ENCODE measurements at regions not wholly inside any gene's neighbourhood (a gene's known extent, or its start where the extent isn't known, plus 50 kb on each side); places are given as distances from the start of the nearest gene placed in this dataset.

DNA sequence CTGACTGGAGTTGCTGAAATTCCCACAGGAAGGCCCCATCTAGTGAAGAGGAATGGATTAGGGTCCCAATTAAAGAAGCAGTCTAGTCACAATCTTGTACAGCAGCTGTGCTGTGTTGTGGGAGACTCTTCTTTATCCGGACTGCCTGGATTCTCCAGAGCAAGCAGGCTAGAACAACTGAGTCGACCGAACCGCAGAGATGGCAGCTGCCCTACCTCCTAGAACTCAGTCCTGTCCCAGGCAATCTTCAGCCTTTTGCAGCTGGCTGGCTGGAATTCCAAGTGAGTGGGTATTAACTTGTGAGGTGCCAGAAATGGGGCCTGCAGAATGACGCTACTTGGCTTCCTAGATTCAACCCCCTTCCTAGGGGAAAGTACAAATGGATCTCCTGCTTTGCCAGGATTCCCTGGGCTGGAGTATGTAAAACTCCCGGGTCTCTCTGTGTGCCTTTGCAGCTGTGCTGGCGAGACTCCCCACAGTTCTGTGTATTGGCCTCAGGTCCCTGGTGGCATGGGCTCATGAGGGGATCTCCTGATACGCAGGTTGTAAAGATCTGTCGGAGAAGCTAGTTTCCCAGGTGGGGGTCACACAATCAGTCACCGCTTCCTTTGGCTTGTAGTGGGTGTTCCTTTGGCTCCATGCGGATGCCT lies 1952.6 kb upstream of the LRRTM1 start:
- CTCF ChIA-PET: interaction anchor here (0.5 kb wide), 1 partner anchor 111 kb away, joined by 3 read pairs; no protein-coding TSS in a partner anchor
- FAIRE-seq: no peak
- in situ Hi-C loops (cut with MboI): no loop called here

More for the DNA sequence above, 1952.6 kb upstream of the LRRTM1 start:
- no peak overlapping the region for H3K27ac ChIP-seq (ENCODE audit: control insufficient read depth, insufficient read depth)
- H4K20me1 ChIP-seq (ENCODE audit: control insufficient read depth, insufficient read depth): no peaks in the 10 kb centered on the region
- no TSS peak for BruUV-seq (replicated peaks)
- 41% methylated on average over 11 of the region's 11 CpGs for WGBS (ENCODE audit: insufficient coverage, insufficient replicate concordance, low lambda C conversion rate, missing lambda C conversion rate)
- H3K4me3 ChIP-seq: no peak overlapping the region
- RAD21 ChIA-PET (ENCODE audit: unreplicated experiment): no interaction called here
- no peak overlapping the region for H3K4me2 ChIP-seq (ENCODE audit: control insufficient read depth, insufficient read depth)
- no peaks in the 10 kb centered on the region for H3K36me3 ChIP-seq (ENCODE audit: control insufficient read depth in 2 of 2, insufficient read depth in 2 of 2, low read length in 1 of 2)
- H3K9me3 ChIP-seq (replicated peaks; ENCODE audit: control insufficient read depth, insufficient read depth, low read length): no peaks in the 10 kb centered on the region
- SMC1A ChIA-PET (ENCODE audit: uncharacterized antibody, unreplicated experiment): interaction anchor here (0.8 to 1.1 kb wide), 2 partner anchors 11 to 643 kb away, joined by 3 read pairs; no protein-coding TSS in a partner anchor
- POLR2A ChIA-PET: no interaction called here
- no peak for DNase-seq (ENCODE audit: low read depth, low spot score)
- ATAC-seq: no peak
- no peak overlapping the region for H2AFZ ChIP-seq (ENCODE audit: control insufficient read depth, low read depth, low read length)
- no peak overlapping the region for H3K9ac ChIP-seq (ENCODE audit: control insufficient read depth, insufficient read depth, low read length)
- H3K4me1 ChIP-seq (ENCODE audit: control insufficient read depth, insufficient read depth, low read length): no peaks in the 10 kb centered on the region
- TF ChIP-seq, protein P1, sequence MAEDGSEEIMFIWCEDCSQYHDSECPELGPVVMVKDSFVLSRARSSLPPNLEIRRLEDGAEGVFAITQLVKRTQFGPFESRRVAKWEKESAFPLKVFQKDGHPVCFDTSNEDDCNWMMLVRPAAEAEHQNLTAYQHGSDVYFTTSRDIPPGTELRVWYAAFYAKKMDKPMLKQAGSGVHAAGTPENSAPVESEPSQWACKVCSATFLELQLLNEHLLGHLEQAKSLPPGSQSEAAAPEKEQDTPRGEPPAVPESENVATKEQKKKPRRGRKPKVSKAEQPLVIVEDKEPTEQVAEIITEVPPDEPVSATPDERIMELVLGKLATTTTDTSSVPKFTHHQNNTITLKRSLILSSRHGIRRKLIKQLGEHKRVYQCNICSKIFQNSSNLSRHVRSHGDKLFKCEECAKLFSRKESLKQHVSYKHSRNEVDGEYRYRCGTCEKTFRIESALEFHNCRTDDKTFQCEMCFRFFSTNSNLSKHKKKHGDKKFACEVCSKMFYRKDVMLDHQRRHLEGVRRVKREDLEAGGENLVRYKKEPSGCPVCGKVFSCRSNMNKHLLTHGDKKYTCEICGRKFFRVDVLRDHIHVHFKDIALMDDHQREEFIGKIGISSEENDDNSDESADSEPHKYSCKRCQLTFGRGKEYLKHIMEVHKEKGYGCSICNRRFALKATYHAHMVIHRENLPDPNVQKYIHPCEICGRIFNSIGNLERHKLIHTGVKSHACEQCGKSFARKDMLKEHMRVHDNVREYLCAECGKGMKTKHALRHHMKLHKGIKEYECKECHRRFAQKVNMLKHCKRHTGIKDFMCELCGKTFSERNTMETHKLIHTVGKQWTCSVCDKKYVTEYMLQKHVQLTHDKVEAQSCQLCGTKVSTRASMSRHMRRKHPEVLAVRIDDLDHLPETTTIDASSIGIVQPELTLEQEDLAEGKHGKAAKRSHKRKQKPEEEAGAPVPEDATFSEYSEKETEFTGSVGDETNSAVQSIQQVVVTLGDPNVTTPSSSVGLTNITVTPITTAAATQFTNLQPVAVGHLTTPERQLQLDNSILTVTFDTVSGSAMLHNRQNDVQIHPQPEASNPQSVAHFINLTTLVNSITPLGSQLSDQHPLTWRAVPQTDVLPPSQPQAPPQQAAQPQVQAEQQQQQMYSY (CRISPR knock-in tag; IDR thresholded peaks at IDR 0.05): no peak
- TF ChIP-seq CREM (IDR thresholded peaks at IDR 0.05; ENCODE audit: low read depth) (no peak), NR2C2 (IDR thresholded peaks at IDR 0.05; ENCODE audit: borderline replicate concordance, control insufficient read depth, insufficient read length, low read depth) (no peak), NFXL1 (IDR thresholded peaks at IDR 0.05; ENCODE audit: borderline replicate concordance) (no peak), ZZZ3 (IDR thresholded peaks at IDR 0.05; ENCODE audit: control insufficient read depth, insufficient read length, low read depth) (no peak), BMI1 (IDR thresholded peaks at IDR 0.05; ENCODE audit: borderline replicate concordance) (no peak), PAX8 (IDR thresholded peaks at IDR 0.05) (no peak), NR2C1 (IDR thresholded peaks at IDR 0.05) (no peak), TAF1 (IDR thresholded peaks at IDR 0.05; ENCODE audit: borderline replicate concordance, low read depth, low read length) (no peak), MEF2B (IDR thresholded peaks at IDR 0.05; ENCODE audit: partially characterized antibody, poor library complexity, severe bottlenecking) (no peak), NBN (IDR thresholded peaks at IDR 0.05) (no peak), ASH2L (IDR thresholded peaks at IDR 0.05; ENCODE audit: borderline replicate concordance, low read depth) (no peak), MYB (IDR thresholded peaks at IDR 0.05; ENCODE audit: borderline replicate concordance, low read depth, low read length) (no peak), IRF4 (IDR thresholded peaks at IDR 0.05; ENCODE audit: low read depth, low read length) (no peak), SREBF1 (IDR thresholded peaks at IDR 0.05; ENCODE audit: low read length) (no peak), MEF2A (IDR thresholded peaks at IDR 0.05; ENCODE audit: insufficient read depth, low read depth, low read length) (no peak), RFX5 (IDR thresholded peaks at IDR 0.05; ENCODE audit: low read depth, low read length) (no peak), CHD1 (IDR thresholded peaks at IDR 0.05; ENCODE audit: low read depth, low read length) (no peak)
- TF ChIP-seq, protein P2, sequence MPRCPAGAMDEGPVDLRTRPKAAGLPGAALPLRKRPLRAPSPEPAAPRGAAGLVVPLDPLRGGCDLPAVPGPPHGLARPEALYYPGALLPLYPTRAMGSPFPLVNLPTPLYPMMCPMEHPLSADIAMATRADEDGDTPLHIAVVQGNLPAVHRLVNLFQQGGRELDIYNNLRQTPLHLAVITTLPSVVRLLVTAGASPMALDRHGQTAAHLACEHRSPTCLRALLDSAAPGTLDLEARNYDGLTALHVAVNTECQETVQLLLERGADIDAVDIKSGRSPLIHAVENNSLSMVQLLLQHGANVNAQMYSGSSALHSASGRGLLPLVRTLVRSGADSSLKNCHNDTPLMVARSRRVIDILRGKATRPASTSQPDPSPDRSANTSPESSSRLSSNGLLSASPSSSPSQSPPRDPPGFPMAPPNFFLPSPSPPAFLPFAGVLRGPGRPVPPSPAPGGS (IDR thresholded peaks at IDR 0.05; ENCODE audit: borderline replicate concordance, insufficient read depth, low read depth, low read length, poor library complexity, severe bottlenecking): no peak
- TF ChIP-seq, protein P3, sequence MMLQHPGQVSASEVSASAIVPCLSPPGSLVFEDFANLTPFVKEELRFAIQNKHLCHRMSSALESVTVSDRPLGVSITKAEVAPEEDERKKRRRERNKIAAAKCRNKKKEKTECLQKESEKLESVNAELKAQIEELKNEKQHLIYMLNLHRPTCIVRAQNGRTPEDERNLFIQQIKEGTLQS (IDR thresholded peaks at IDR 0.05; ENCODE audit: borderline replicate concordance, extremely low read depth, low read depth, low read length): no peak
- H3K27me3 ChIP-seq (replicated peaks in 1 of 2; ENCODE audit: control insufficient read depth in 2 of 2, insufficient read depth in 2 of 2, low read length in 1 of 2): no peaks in the 10 kb centered on the region
- H3K79me2 ChIP-seq (ENCODE audit: control insufficient read depth, insufficient read depth, low read length): no peaks in the 10 kb centered on the region
- intact Hi-C loops (cut with micrococcal nuclease; ENCODE audit: unreplicated experiment): no loop called here
